H1 (cell line): ENCODE measurements at regions not wholly inside any gene's neighbourhood (a gene's known extent, or its start where the extent isn't known, plus 50 kb on each side); places are given as distances from the start of the nearest gene placed in this dataset.

Source experiments
- CTCF ChIA-PET: fragments of 300-600 bp; sonication (Branson Sonifier 250); formaldehyde crosslinking; loops from one replicate; lab custom pipeline; 2021; ENCODE audit not compliant: partially characterized antibody; lab: Charles Lee
- POLR2A ChIA-PET: fragments of 300-600 bp; sonication (Branson Sonifier 250); formaldehyde crosslinking; loops from one replicate; lab custom pipeline; 2021; ENCODE audit warnings: inconsistent platforms; ENCODE audit not compliant: partially characterized antibody; lab: Charles Lee
- DNase-seq, 2 experiments: peaks; one replicate each; pipeline versions ENCODE4 v3.0.0 to v3.0.0-alpha.2; 2010 to 2022; ENCODE audit warnings: low spot score in 2 of 2, low read depth in 1 of 2, mixed read lengths in 1 of 2
- FAIRE-seq: peaks from 2 replicates; lab custom pipeline; 2011; peaks lifted over from hg19 to GRCh38; lab: Jason Lieb, UNC
- H2AFZ ChIP-seq: 2 replicates; pipeline ENCODE4 v1.8.1; 2012; ENCODE audit warnings: low read length, inconsistent platforms
- H2AK5ac ChIP-seq: 2 replicates; pipeline ENCODE4 v1.6.1; 2013; ENCODE audit warnings: low read depth, low read length
- H2BK120ac ChIP-seq: replicated peaks from 2 replicates; pipeline ENCODE3; 2013; ENCODE audit warnings: low read depth, low read length, inconsistent platforms
- H2BK12ac ChIP-seq: 2 replicates; pipeline ENCODE4 v1.6.1; 2013; ENCODE audit warnings: low read depth, low read length
- H2BK15ac ChIP-seq: 2 replicates; pipeline ENCODE4 v1.6.1; 2013; ENCODE audit warnings: low read length
- H2BK20ac ChIP-seq: 2 replicates; pipeline ENCODE4 v1.6.1; 2013; ENCODE audit warnings: low read length
- H2BK5ac ChIP-seq: 2 replicates; pipeline ENCODE4 v1.6.1; 2013; ENCODE audit warnings: low read depth, low read length
- H3K14ac ChIP-seq: 2 replicates; pipeline ENCODE4 v1.6.1; 2013; ENCODE audit warnings: inconsistent platforms; ENCODE audit not compliant: insufficient read length
- H3K18ac ChIP-seq: 2 replicates; pipeline ENCODE4 v1.6.1; 2013; ENCODE audit warnings: low read length; ENCODE audit errors: extremely low read depth
- H3K23ac ChIP-seq: 2 replicates; pipeline ENCODE4 v1.6.1; 2013; ENCODE audit warnings: inconsistent platforms; ENCODE audit not compliant: insufficient read length
- H3K23me2 ChIP-seq: 2 replicates; pipeline ENCODE4 v1.6.1; 2013; ENCODE audit warnings: low read depth, low read length
- H3K27ac ChIP-seq: 2 replicates; pipeline ENCODE4 v1.6.1; 2011; ENCODE audit warnings: low read depth, low read length, inconsistent platforms
- H3K27me3 ChIP-seq, 4 experiments: replicated peaks in 1 of 4; 1 replicate in 1 of 4; 2 replicates in 3 of 4; pipeline versions ENCODE4 v1.6.1 to v1.8.1; 2011 to 2013; ENCODE audit warnings: low read length in 3 of 4, mild to moderate bottlenecking in 3 of 4, inconsistent platforms in 2 of 4, mixed read lengths in 2 of 4, moderate library complexity in 1 of 4; ENCODE audit not compliant: control insufficient read depth in 3 of 4, insufficient read depth in 3 of 4; ENCODE audit errors: extremely low read depth in 1 of 4
- H3K36me3 ChIP-seq, 4 experiments: 2 replicates each; pipeline versions ENCODE4 v1.6.1 to v1.8.1; 2011 to 2013; ENCODE audit warnings: mild to moderate bottlenecking in 4 of 4, low read length in 3 of 4, moderate library complexity in 2 of 4, control low read depth in 1 of 4, inconsistent platforms in 1 of 4; ENCODE audit not compliant: insufficient read depth in 4 of 4, control insufficient read depth in 2 of 4
- H3K4ac ChIP-seq: replicated peaks from 2 replicates; pipeline ENCODE3; 2013; ENCODE audit warnings: low read length, low read depth, mixed read lengths, inconsistent platforms; ENCODE audit not compliant: insufficient read length
- H3K4me1 ChIP-seq, 4 experiments: replicated peaks in 1 of 4; 1 replicate in 1 of 4; 2 replicates in 3 of 4; pipeline versions ENCODE4 v1.6.1 to v1.8.1; 2011 to 2013; ENCODE audit warnings: low read length in 3 of 4, inconsistent platforms in 2 of 4, mixed read lengths in 1 of 4; ENCODE audit not compliant: insufficient read depth in 4 of 4, control insufficient read depth in 3 of 4
- H3K4me2 ChIP-seq, 2 experiments: 2 replicates each; pipeline versions ENCODE4 v1.6.1 to v1.8.1; 2011 to 2013; ENCODE audit warnings: low read depth in 2 of 2, low read length in 2 of 2, control low read depth in 1 of 2, inconsistent platforms in 1 of 2, mild to moderate bottlenecking in 1 of 2; ENCODE audit not compliant: insufficient read depth in 1 of 2
- H3K4me3 ChIP-seq, 4 experiments: fragments of 200-600, 300-600 bp in 1 of 4; sonication (generic), shearing (Covaris generic), sonication (Bioruptor Twin) in 1 of 4; 2 replicates each; pipeline versions ENCODE4 v1.5.1 to v1.8.1; 2011 to 2016; ENCODE audit warnings: low read length in 4 of 4, low read depth in 3 of 4, control low read depth in 2 of 4, inconsistent platforms in 2 of 4, mild to moderate bottlenecking in 2 of 4, mixed read lengths in 1 of 4, moderate library complexity in 1 of 4; ENCODE audit not compliant: insufficient read depth in 2 of 4; ENCODE audit errors: extremely low read depth in 1 of 4
- H3K56ac ChIP-seq: replicated peaks from 2 replicates; pipeline ENCODE3; 2013; ENCODE audit warnings: low read depth, mild to moderate bottlenecking, mixed read lengths, low read length, inconsistent platforms; ENCODE audit not compliant: insufficient read length
- H3K79me1 ChIP-seq: 2 replicates; pipeline ENCODE4 v1.6.1; 2013; ENCODE audit warnings: low read depth, low read length, control low read depth
- H3K79me2 ChIP-seq, 2 experiments: 2 replicates each; pipeline versions ENCODE4 v1.6.1 to v1.8.1; 2012 to 2013; ENCODE audit warnings: low read length in 2 of 2, mild to moderate bottlenecking in 2 of 2, inconsistent platforms in 1 of 2; ENCODE audit not compliant: insufficient read depth in 2 of 2, control insufficient read depth in 1 of 2
- H3K9ac ChIP-seq, 4 experiments: replicated peaks in 1 of 4; 1 replicate in 1 of 4; 2 replicates in 3 of 4; pipeline versions ENCODE4 v1.6.1 to v1.8.1; 2011 to 2013; ENCODE audit warnings: low read depth in 3 of 4, low read length in 3 of 4, control low read depth in 2 of 4, mild to moderate bottlenecking in 2 of 4, moderate library complexity in 2 of 4, inconsistent platforms in 1 of 4; ENCODE audit errors: extremely low read depth in 1 of 4
- H3K9me3 ChIP-seq, 2 experiments: 2 replicates each; pipeline versions ENCODE4 v1.6.1 to v1.8.1; 2012 to 2013; ENCODE audit warnings: mild to moderate bottlenecking in 2 of 2, moderate library complexity in 2 of 2, control low read depth in 1 of 2, inconsistent platforms in 1 of 2, low read depth in 1 of 2, low read length in 1 of 2, mixed read lengths in 1 of 2; ENCODE audit not compliant: insufficient read depth in 2 of 2
- H4K20me1 ChIP-seq, 2 experiments: replicated peaks in 1 of 2; 2 replicates each; pipeline versions ENCODE3 to v1.8.1; 2011 to 2013; ENCODE audit warnings: inconsistent platforms in 2 of 2, low read length in 2 of 2, mild to moderate bottlenecking in 1 of 2; ENCODE audit not compliant: insufficient read depth in 2 of 2, control insufficient read depth in 1 of 2
- H4K5ac ChIP-seq: 2 replicates; pipeline ENCODE4 v1.6.1; 2013; ENCODE audit warnings: low read length, low read depth, mixed read lengths, inconsistent platforms; ENCODE audit not compliant: insufficient read length
- H4K8ac ChIP-seq: 2 replicates; pipeline ENCODE4 v1.8.0; 2013; ENCODE audit warnings: mild to moderate bottlenecking, moderate library complexity, low read length, inconsistent platforms; ENCODE audit not compliant: insufficient read depth; ENCODE audit errors: extremely low read depth
- H4K91ac ChIP-seq: replicated peaks from 2 replicates; pipeline ENCODE3; 2013; ENCODE audit warnings: low read length, mixed read lengths, inconsistent platforms; ENCODE audit not compliant: insufficient read length
- ATF2 ChIP-seq: IDR thresholded peaks from 2 replicates; pipeline ENCODE4 v1.6.1; 2012; ENCODE audit warnings: low read length, inconsistent platforms
- CBX5 ChIP-seq: fragments of 300-800, 300-1000 bp; sonication (generic); IDR thresholded peaks from 2 replicates; pipeline ENCODE4 v1.7.1; 2016; ENCODE audit warnings: antibody characterized with exemption, low read length, low read depth
- CTBP2 ChIP-seq: IDR thresholded peaks from 2 replicates; pipeline ENCODE4 v1.7.0; 2011; ENCODE audit warnings: borderline replicate concordance, mild to moderate bottlenecking, moderate library complexity, mixed read lengths, low read length; ENCODE audit not compliant: insufficient read depth, insufficient read length
- FOSL1 ChIP-seq: IDR thresholded peaks from 2 replicates; pipeline ENCODE4 v1.6.1; 2011; ENCODE audit warnings: mild to moderate bottlenecking, low read depth, low read length, moderate library complexity; ENCODE audit not compliant: insufficient read depth
- HDAC2 ChIP-seq, 2 experiments: fragments of 300-600 bp in 1 of 2; sonication (generic) in 1 of 2; IDR thresholded peaks; 2 replicates each; pipeline ENCODE4 v1.6.1; 2011 to 2012; ENCODE audit warnings: low read depth in 2 of 2, low read length in 2 of 2, mild to moderate bottlenecking in 2 of 2, moderate library complexity in 2 of 2, borderline replicate concordance in 1 of 2, inconsistent platforms in 1 of 2
- JUN ChIP-seq: IDR thresholded peaks from 2 replicates; pipeline ENCODE4 v1.6.1; 2011; ENCODE audit warnings: low read depth, mild to moderate bottlenecking, improper control_type of control experiment, low read length
- MAX ChIP-seq: IDR thresholded peaks from 2 replicates; pipeline ENCODE4 v1.6.1; 2012; ENCODE audit warnings: inconsistent platforms
- NANOG ChIP-seq: IDR thresholded peaks from 2 replicates; pipeline ENCODE4 v1.6.1; 2011; ENCODE audit warnings: low read length, low read depth, mild to moderate bottlenecking, inconsistent platforms; ENCODE audit not compliant: insufficient read depth, poor library complexity, severe bottlenecking
- SRF ChIP-seq: IDR thresholded peaks from 2 replicates; pipeline ENCODE4 v1.6.1; 2011; ENCODE audit warnings: mild to moderate bottlenecking, low read depth, low read length, moderate library complexity
- TAF1 ChIP-seq: IDR thresholded peaks from 2 replicates; pipeline ENCODE4 v1.6.1; 2011; ENCODE audit warnings: mild to moderate bottlenecking, low read depth, low read length
- USF2 ChIP-seq: IDR thresholded peaks from 2 replicates; pipeline ENCODE4 v1.6.1; 2011; ENCODE audit warnings: low read length, improper control_type of control experiment
- WGBS, 2 experiments: shearing (Covaris generic) in 1 of 2; methylation state at CpG; one replicate each; pipeline versions ENCODE4 v1.1.6 to v1.1.7; 2013 to 2015; ENCODE audit warnings: low lambda C conversion rate in 2 of 2, mixed read lengths in 2 of 2, inconsistent platforms in 1 of 2, low coverage in 1 of 2, missing lambda C conversion rate in 1 of 2; ENCODE audit not compliant: insufficient replicate concordance in 2 of 2, insufficient coverage in 1 of 2, insufficient read length in 1 of 2; ENCODE audit errors: extremely low coverage in 1 of 2, missing lambda C conversion rate in 1 of 2; 5-methylcytosine and 5-hydroxymethylcytosine counted together

GRCh38 chr4:115711575-115711974 lies 598.2 kb upstream of the NDST4 start:
- no peak overlapping the region for H2BK20ac ChIP-seq
- no peak for TF ChIP-seq SRF
- no peak for TF ChIP-seq CTBP2
- no peak for TF ChIP-seq TAF1
- no peak for TF ChIP-seq FOSL1
- no peak for TF ChIP-seq CBX5
- TF ChIP-seq JUN: no peak
- TF ChIP-seq USF2: no peak
- TF ChIP-seq ATF2: no peak
- no peak for TF ChIP-seq NANOG
- TF ChIP-seq HDAC2 (IDR thresholded peaks at IDR 0.05; ENCODE audit: borderline replicate concordance in 1 of 2, low read depth in 2 of 2, low read length in 2 of 2): no peak
- TF ChIP-seq MAX: no peak

More at GRCh38 chr4:115711575-115711974, 598.2 kb upstream of the NDST4 start:
- no peaks in the 10 kb centered on the region for H3K36me3 ChIP-seq
- H3K4me2 ChIP-seq: no peak overlapping the region
- H4K91ac ChIP-seq: no peak overlapping the region
- no peaks in the 10 kb centered on the region for H3K9me3 ChIP-seq
- H3K18ac ChIP-seq: no peak overlapping the region
- no peak overlapping the region for H3K4me3 ChIP-seq
- ChIA-PET POLR2A (no interaction called here), CTCF (no interaction called here)
- no peak overlapping the region for H4K8ac ChIP-seq
- H3K14ac ChIP-seq: no peak overlapping the region
- no peak overlapping the region for H2BK12ac ChIP-seq
- no peak overlapping the region for H4K5ac ChIP-seq
- no peak overlapping the region for H3K9ac ChIP-seq
- H3K23ac ChIP-seq: no peak overlapping the region
- H3K4ac ChIP-seq: no peak overlapping the region
- WGBS, 2 experiments: 92% methylated on average over 2 of the region's 2 CpGs; no CpG with 5 or more reads in 1 of the 2 experiments
- no peak overlapping the region for H2AFZ ChIP-seq
- H2AK5ac ChIP-seq: no peak overlapping the region
- no peaks in the 10 kb centered on the region for H3K4me1 ChIP-seq
- H3K23me2 ChIP-seq: no peaks in the 10 kb centered on the region
- no peak overlapping the region for H3K27ac ChIP-seq
- no peaks in the 10 kb centered on the region for H3K79me1 ChIP-seq
- H2BK15ac ChIP-seq: no peak overlapping the region
- H2BK120ac ChIP-seq: no peak overlapping the region
- no peak for DNase-seq
- FAIRE-seq: no peak
- no peaks in the 10 kb centered on the region for H3K79me2 ChIP-seq
- no peak overlapping the region for H2BK5ac ChIP-seq
- H3K27me3 ChIP-seq: peaks cover 0 to 1% (median 0%) of the 10 kb centered on the region in 4 experiments; a peak in 1 of 7 replicates
- no peak overlapping the region for H3K56ac ChIP-seq
- no peaks in the 10 kb centered on the region for H4K20me1 ChIP-seq
